ENCODE measurements at regions not wholly inside any gene's neighbourhood (a gene's known extent, or its start where the extent isn't known, plus 50 kb on each side); places are given as distances from the start of the nearest gene placed in this dataset.

DNA sequence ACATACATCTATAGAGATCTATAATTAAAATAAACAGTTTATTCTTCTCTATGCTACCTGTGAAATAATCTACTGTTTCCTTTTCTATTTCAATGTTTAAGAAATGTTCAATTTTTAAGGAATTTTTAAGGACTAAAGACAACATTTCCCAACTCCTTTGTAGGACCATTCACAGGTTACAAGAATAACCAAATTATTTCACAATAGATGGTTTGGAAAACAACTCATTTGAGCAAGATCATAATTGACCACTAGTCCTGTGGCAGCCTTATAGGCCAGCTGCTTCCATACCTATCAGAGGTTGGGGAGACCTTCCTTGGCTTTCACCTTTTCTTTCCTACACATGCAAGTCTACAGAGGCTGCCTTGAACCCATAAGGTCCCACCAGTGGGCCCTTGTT lies 193.7 kb downstream of the TTC39B start:
- CTCF ChIA-PET = no interaction called here
- TF ChIP-seq LEF1 (IDR thresholded peaks at IDR 0.05; ENCODE audit: borderline replicate concordance) = no peak
- TF ChIP-seq ZNF384 (IDR thresholded peaks at IDR 0.05) = no peak
- no peak for TF ChIP-seq BHLHE40 (IDR thresholded peaks at IDR 0.05; ENCODE audit: borderline replicate concordance)
- TF ChIP-seq NFRKB (IDR thresholded peaks at IDR 0.05) = no peak
- TF ChIP-seq SP1 (IDR thresholded peaks at IDR 0.05) = no peak
- TF ChIP-seq FOXK2 (IDR thresholded peaks at IDR 0.05) = no peak

DNA sequence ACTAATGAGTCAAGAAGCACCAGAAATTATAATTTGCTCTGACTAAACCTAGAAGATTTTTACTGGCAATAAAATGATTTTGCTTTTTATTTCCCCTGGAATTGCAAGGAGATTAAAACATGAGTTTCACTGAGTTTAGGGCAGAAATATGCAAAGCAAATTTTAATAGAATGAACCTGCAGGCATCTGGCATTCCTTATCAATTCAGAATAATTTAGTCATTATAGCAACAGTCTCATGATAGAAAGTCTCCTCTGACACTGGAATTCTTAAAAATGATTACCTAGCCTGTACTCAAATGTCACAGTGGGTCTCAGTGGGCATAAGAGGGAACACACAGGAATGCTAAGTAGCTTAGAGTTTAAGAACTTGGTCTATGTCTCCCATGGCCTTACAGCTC lies 195.9 kb downstream of the TTC39B start:
- ChIA-PET CTCF (no interaction called here), POLR2A (no interaction called here)
- TF ChIP-seq NFRKB (IDR thresholded peaks at IDR 0.05) = no peak
- no peak for TF ChIP-seq ARNT (IDR thresholded peaks at IDR 0.05)
- TF ChIP-seq FOXM1 (IDR thresholded peaks at IDR 0.05; ENCODE audit: borderline replicate concordance) = no peak
- TF ChIP-seq HDGF (IDR thresholded peaks at IDR 0.05; ENCODE audit: borderline replicate concordance) = no peak
- TF ChIP-seq L3MBTL2 (conservative IDR thresholded peaks at IDR 0.05) = no peak
- no peak for TF ChIP-seq BHLHE40 (IDR thresholded peaks at IDR 0.05; ENCODE audit: borderline replicate concordance)

More for the DNA sequence above, 193.7 kb downstream of the TTC39B start:
- POLR2A ChIA-PET = no interaction called here
- no peak for DNase-seq (ENCODE audit: extremely low spot score)

DNA sequence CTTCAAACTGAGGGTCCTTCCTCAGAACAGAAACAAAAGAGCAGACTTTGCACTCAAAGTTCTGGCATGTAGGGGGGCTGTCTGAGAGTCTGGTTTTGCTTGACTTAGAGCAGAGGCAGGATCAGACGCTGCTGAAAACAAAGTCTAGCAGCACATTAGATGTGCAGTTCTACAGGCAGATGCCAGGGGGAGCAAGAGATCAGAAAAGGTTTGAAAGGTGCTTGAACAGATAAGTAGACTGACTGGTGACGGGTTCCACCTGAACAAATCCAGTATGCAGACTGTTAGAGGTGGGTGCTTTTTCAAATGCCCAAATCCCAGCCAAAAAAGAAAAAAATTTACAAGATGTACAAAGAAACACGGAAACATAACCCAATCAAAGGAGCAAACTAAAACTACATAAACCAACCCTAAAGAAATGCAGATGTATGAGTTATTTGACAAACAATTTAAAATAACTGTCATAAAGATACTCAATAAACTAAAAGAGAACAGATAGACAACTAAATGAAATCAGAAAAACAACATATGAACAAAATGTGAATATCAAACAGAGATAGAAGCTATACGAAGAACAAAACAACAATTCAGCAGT lies 194.7 kb upstream of the FREM1 start:
- DNase-seq (ENCODE audit: extremely low spot score) = peak; percentile 30
- TF ChIP-seq BHLHE40 (IDR thresholded peaks at IDR 0.05; ENCODE audit: borderline replicate concordance) (no peak), CTBP1 (IDR thresholded peaks at IDR 0.05; ENCODE audit: borderline replicate concordance) (no peak), L3MBTL2 (conservative IDR thresholded peaks at IDR 0.05) (no peak), NFRKB (IDR thresholded peaks at IDR 0.05) (no peak), FOXM1 (IDR thresholded peaks at IDR 0.05; ENCODE audit: borderline replicate concordance) (no peak), FOXK2 (IDR thresholded peaks at IDR 0.05) (no peak)
- ChIA-PET POLR2A (no interaction called here), CTCF (interaction anchor here (0.9 kb wide), 1 partner anchor 30 kb away, joined by 7 read pairs; no protein-coding TSS in a partner anchor)

More for the DNA sequence above, 195.9 kb downstream of the TTC39B start:
- DNase-seq (ENCODE audit: extremely low spot score) = no peak

DNA sequence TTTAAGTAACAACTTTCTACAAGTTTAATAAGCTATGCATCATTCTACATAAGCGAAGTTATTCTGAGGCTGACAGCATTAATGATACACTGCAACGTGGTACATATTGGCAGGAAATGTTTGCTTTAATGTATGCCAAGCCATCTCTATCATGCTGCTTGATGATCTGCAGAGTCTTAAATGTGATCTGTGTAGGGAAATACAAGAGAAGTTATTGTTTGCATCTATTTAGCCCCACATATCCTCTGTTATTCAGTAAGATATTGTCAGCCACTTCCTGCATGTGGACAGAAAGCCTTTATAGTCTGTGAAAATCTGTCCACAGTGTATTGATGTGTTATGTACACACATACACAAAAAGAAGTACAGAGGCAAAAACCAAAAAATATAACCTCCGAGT lies 193.1 kb upstream of the FREM1 start:
- ChIA-PET CTCF (no interaction called here), POLR2A (no interaction called here)
- no peak for TF ChIP-seq HDGF (IDR thresholded peaks at IDR 0.05; ENCODE audit: borderline replicate concordance)
- TF ChIP-seq ZNF384 (IDR thresholded peaks at IDR 0.05) = no peak
- no peak for TF ChIP-seq L3MBTL2 (conservative IDR thresholded peaks at IDR 0.05)
- TF ChIP-seq ELF4 (IDR thresholded peaks at IDR 0.05) = no peak
- no peak for TF ChIP-seq ARNT (IDR thresholded peaks at IDR 0.05)
- no peak for TF ChIP-seq FOXM1 (IDR thresholded peaks at IDR 0.05; ENCODE audit: borderline replicate concordance)
- no peak for DNase-seq (ENCODE audit: extremely low spot score)

DNA sequence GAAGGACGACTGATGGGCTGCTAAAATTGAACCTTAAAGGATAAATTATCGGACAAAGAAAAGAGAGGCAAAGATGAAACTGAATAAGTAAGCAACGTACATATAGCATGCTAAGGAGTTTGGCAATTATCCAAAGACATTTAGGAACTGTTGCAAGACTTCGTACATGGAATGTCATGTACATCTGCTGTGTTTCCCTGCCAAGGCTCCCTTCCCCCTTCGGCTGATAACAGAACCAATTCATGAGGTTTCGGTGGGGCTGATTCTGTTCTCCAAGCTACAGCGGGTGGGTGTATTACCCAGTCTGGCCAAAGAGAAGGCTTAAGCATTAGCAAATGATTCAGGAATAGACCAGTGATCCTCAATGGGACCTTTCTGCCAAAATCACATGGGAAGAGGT lies 190.9 kb upstream of the FREM1 start:
- no peak for DNase-seq (ENCODE audit: extremely low spot score)
- POLR2A ChIA-PET = no interaction called here
- no peak for TF ChIP-seq FOXM1 (IDR thresholded peaks at IDR 0.05; ENCODE audit: borderline replicate concordance)
- no peak for TF ChIP-seq L3MBTL2 (conservative IDR thresholded peaks at IDR 0.05)
- no peak for TF ChIP-seq FOXK2 (IDR thresholded peaks at IDR 0.05)
- CTCF ChIA-PET = no interaction called here

DNA sequence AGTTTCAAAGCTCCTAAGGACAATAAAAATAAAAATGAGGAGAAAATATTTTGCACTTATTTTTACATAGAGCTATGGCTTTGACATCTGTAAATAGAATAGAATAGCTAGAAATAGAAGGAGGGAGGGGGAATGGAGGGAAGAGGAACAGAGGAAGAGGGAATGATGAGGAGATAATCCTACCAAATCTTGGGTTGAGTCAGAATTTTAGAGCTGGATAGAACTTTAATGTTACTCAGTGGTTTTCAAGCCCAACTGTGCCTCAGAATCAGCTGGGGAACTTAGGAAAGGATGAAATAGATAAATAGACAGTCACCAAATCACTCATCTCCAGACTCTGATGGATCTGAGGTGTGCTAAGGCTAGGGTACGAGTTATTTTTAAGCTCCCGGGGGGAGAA lies 190.3 kb upstream of the FREM1 start:
- POLR2A ChIA-PET = no interaction called here
- no peak for TF ChIP-seq LEF1 (IDR thresholded peaks at IDR 0.05; ENCODE audit: borderline replicate concordance)
- no peak for TF ChIP-seq CTBP1 (IDR thresholded peaks at IDR 0.05; ENCODE audit: borderline replicate concordance)
- TF ChIP-seq HDGF (IDR thresholded peaks at IDR 0.05; ENCODE audit: borderline replicate concordance) = no peak
- TF ChIP-seq L3MBTL2 (conservative IDR thresholded peaks at IDR 0.05) = no peak
- TF ChIP-seq ELF4 (IDR thresholded peaks at IDR 0.05) = no peak
- no peak for TF ChIP-seq FOXA1 (IDR thresholded peaks at IDR 0.05)
- no peak for TF ChIP-seq BHLHE40 (IDR thresholded peaks at IDR 0.05; ENCODE audit: borderline replicate concordance)
- TF ChIP-seq, protein P1, sequence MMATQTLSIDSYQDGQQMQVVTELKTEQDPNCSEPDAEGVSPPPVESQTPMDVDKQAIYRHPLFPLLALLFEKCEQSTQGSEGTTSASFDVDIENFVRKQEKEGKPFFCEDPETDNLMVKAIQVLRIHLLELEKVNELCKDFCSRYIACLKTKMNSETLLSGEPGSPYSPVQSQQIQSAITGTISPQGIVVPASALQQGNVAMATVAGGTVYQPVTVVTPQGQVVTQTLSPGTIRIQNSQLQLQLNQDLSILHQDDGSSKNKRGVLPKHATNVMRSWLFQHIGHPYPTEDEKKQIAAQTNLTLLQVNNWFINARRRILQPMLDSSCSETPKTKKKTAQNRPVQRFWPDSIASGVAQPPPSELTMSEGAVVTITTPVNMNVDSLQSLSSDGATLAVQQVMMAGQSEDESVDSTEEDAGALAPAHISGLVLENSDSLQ (IDR thresholded peaks at IDR 0.05) = no peak
- TF ChIP-seq ZNF384 (IDR thresholded peaks at IDR 0.05) = no peak
- TF ChIP-seq FOXM1 (IDR thresholded peaks at IDR 0.05; ENCODE audit: borderline replicate concordance) = no peak
- TF ChIP-seq SP1 (IDR thresholded peaks at IDR 0.05) = no peak
- TF ChIP-seq NFRKB (IDR thresholded peaks at IDR 0.05) = no peak
- CTCF ChIA-PET = no interaction called here
- no peak for DNase-seq (ENCODE audit: extremely low spot score)

DNA sequence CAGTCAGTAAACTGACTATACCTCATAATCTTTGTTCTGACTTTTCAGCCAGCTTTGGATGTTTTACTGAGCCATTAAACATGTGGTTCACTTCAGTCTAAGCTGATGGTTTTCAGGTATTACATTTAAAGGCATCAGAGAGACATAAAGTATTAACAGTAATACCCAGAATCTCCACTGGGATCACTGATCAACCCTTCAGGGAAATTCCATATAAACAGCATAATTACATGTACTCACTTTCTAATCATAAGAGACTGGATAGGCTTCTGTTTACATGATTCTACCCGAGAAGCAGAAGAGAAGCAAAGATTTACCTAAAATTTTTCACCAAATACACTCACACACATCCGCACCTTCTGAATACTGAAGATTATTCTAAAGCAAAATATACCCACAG lies 186.7 kb upstream of the FREM1 start:
- no peak for DNase-seq (ENCODE audit: extremely low spot score)
- POLR2A ChIA-PET = no interaction called here
- CTCF ChIA-PET = no interaction called here
- TF ChIP-seq BHLHE40 (IDR thresholded peaks at IDR 0.05; ENCODE audit: borderline replicate concordance) (no peak), FOXM1 (IDR thresholded peaks at IDR 0.05; ENCODE audit: borderline replicate concordance) (no peak), FOXK2 (IDR thresholded peaks at IDR 0.05) (no peak), NFRKB (IDR thresholded peaks at IDR 0.05) (no peak)

DNA sequence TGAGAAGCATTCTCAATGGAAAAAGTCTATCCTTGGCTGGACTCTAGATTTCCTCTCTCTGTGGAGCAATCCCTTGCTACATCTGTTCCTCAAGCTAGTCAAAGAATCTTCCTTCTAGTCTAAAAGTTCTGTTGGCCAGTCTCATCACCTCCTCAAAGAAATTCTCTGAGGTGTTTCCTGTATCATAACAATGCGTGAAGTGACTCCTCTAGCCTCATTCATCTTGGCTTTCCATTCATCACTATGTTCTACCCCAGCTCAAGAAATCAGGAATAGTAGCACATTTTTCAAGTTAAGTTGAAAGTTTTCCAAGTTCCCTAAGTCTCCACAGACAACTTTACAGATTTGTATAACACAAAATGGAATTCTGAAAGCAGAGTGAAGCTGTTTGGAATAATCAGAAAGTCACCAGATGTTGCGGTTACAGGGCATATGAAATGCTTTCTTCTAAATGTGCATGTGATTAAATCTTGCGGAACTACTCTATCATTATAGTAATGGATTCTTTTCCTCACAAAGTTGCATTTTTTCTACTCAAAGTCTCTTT lies 176.6 kb upstream of the FREM1 start:
- POLR2A ChIA-PET = no interaction called here

More for the DNA sequence above, 176.6 kb upstream of the FREM1 start:
- no peak for TF ChIP-seq ZNF384 (IDR thresholded peaks at IDR 0.05)
- no peak for TF ChIP-seq SP1 (IDR thresholded peaks at IDR 0.05)
- no peak for TF ChIP-seq LEF1 (IDR thresholded peaks at IDR 0.05; ENCODE audit: borderline replicate concordance)
- TF ChIP-seq NFRKB (IDR thresholded peaks at IDR 0.05) = no peak
- TF ChIP-seq, protein P1 (IDR thresholded peaks at IDR 0.05) = no peak
- no peak for TF ChIP-seq CTBP1 (IDR thresholded peaks at IDR 0.05; ENCODE audit: borderline replicate concordance)
- TF ChIP-seq FOXK2 (IDR thresholded peaks at IDR 0.05) = no peak
- TF ChIP-seq BHLHE40 (IDR thresholded peaks at IDR 0.05; ENCODE audit: borderline replicate concordance) = no peak
- DNase-seq (ENCODE audit: extremely low spot score) = no peak
- CTCF ChIA-PET = no interaction called here
